GM12892 (cell line): ENCODE measurements at regions not wholly inside any gene's neighbourhood (a gene's known extent, or its start where the extent isn't known, plus 50 kb on each side); places are given as distances from the start of the nearest gene placed in this dataset.

Source experiments
- POLR2A ChIP-seq: IDR thresholded peaks from 2 replicates; pipeline ENCODE4 v1.6.1; 2011; ENCODE audit warnings: low read depth, low read length, control low read depth
- POLR2AphosphoS5 ChIP-seq: IDR thresholded peaks from 2 replicates; pipeline ENCODE4 v1.6.1; 2011; ENCODE audit warnings: low read depth, low read length, control low read depth

GRCh38 chr14:21911877-21912276 lies 238.3 kb upstream of the OR4E1 start:
- TF ChIP-seq POLR2A (no peak), POLR2AphosphoS5 (no peak)
